ENCODE measurements at regions not wholly inside any gene's neighbourhood (a gene's known extent, or its start where the extent isn't known, plus 50 kb on each side); places are given as distances from the start of the nearest gene placed in this dataset.
"Not testable (repeated sequence)": the region's sequence is repeated elsewhere in the genome, so short reads cannot be mapped to it uniquely, and the experiment has no call there.

DNA sequence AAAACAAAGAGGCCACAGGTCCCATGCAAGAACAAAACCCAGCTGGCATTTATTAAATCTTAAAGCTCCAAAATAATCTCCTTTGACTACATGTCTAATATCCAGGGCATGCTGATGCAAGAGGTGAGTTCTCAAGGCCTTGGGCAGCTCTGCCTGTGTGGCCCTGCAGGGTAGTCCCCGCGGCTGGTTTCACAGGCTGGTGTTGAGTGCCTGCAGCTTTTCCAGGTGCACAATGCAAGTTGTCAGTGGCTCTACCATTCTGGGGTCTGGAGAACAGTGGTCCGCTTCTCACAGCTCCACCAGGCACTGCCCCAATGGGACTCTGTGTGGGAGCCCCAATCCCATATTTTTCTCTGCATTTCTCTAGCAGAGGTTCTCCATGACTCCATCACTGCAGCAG is 54.4 kb upstream of the HCN1 start:
- TF ChIP-seq GATA1 (IDR thresholded peaks at IDR 0.05; ENCODE audit: low read depth, low read length) (no peak), POLR2A (IDR thresholded peaks at IDR 0.05; ENCODE audit: low read length) (no peak)
- no peak for DNase-seq

DNA sequence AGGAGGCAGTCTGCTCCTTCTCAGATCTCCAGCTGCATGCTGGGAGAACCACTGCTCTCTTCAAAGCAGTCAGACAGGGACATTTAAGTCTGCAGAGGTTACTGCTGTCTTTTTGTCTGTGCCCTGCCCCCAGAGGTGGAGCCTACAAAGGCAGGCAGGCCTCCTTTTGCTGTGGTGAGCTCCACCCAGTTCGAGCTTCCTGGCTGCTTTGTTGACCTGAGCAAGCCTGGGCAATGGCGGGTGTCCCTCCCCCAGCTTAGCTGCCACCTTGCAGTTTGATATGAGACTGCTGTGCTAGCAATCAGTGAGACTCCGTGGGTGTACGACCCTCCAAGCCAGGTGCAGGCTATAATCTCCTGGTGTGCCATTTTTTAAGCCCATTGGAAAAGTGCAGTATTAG is 52.3 kb upstream of the HCN1 start:
- not testable (repeated sequence) for DNase-seq
